ENCODE measurements at regions not wholly inside any gene's neighbourhood (a gene's known extent, or its start where the extent isn't known, plus 50 kb on each side); places are given as distances from the start of the nearest gene placed in this dataset.

DNA sequence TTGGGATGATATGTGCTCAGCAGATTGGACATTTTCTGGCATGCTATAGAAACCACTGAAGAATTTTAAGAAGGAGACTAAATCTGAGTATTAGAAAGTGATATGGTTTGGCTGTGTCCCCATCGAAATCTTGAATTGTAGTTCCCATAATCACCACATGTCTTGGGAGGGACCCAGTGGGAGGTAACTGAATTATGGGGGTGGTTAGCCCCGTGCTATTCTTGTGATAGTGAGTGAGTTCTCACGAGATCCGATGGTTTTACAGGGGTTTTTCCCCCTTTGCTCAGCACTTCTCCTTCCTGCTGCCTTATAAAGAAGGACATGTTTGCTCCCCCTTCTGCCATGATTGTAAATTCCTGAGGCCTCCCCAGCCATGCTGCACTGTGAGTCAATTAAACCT, 535.9 kb upstream of the VRK2 start:
- DNase-seq, result no peak
- ChIA-PET CTCF (interaction anchor here (0.6 kb wide), 1 partner anchor 9 kb away, joined by 6 read pairs; no protein-coding TSS in a partner anchor), POLR2A (ENCODE audit: unreplicated experiment) (no interaction called here)
- 0 out of 2 replicates have a peak, but pooled peaks cover 3% of the 10 kb centered on the region for H3K9me3 ChIP-seq (ENCODE audit: insufficient read depth, low read depth)
- intact Hi-C loops (cut with micrococcal nuclease; ENCODE audit: unreplicated experiment), result loop anchor here (10.0 kb wide), 1 partner anchor 1796 kb away; no protein-coding TSS in a partner anchor
- no peaks in the 10 kb centered on the region for H4K20me1 ChIP-seq (ENCODE audit: insufficient read depth)
- H3K79me2 ChIP-seq (ENCODE audit: low read depth), result no peaks in the 10 kb centered on the region
- no peaks in the 10 kb centered on the region for H3K27me3 ChIP-seq (ENCODE audit: insufficient read depth, low read depth)
- TF ChIP-seq EZH2 (IDR thresholded peaks at IDR 0.05; ENCODE audit: low read depth), result no peak
- TF ChIP-seq, protein P1, sequence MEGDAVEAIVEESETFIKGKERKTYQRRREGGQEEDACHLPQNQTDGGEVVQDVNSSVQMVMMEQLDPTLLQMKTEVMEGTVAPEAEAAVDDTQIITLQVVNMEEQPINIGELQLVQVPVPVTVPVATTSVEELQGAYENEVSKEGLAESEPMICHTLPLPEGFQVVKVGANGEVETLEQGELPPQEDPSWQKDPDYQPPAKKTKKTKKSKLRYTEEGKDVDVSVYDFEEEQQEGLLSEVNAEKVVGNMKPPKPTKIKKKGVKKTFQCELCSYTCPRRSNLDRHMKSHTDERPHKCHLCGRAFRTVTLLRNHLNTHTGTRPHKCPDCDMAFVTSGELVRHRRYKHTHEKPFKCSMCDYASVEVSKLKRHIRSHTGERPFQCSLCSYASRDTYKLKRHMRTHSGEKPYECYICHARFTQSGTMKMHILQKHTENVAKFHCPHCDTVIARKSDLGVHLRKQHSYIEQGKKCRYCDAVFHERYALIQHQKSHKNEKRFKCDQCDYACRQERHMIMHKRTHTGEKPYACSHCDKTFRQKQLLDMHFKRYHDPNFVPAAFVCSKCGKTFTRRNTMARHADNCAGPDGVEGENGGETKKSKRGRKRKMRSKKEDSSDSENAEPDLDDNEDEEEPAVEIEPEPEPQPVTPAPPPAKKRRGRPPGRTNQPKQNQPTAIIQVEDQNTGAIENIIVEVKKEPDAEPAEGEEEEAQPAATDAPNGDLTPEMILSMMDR (conservative IDR thresholded peaks at IDR 0.05), result peak; percentile 22; the same call in 1 of the 2 replicates
- no peak overlapping the region for H2AFZ ChIP-seq
- H3K4me3 ChIP-seq, result no peak overlapping the region
- no peak overlapping the region for H3K27ac ChIP-seq
- no peaks in the 10 kb centered on the region for H3K4me1 ChIP-seq (replicated peaks; ENCODE audit: insufficient read depth)
- H3K9me2 ChIP-seq (ENCODE audit: insufficient read depth), result no peaks in the 10 kb centered on the region
- no peaks in the 10 kb centered on the region for H3F3A ChIP-seq (ENCODE audit: insufficient read depth, low read depth)
- no TSS peak for BruUV-seq (replicated peaks)
- no peaks in the 10 kb centered on the region for H3K36me3 ChIP-seq (ENCODE audit: low read depth)
- no peak overlapping the region for H3K4me2 ChIP-seq

DNA sequence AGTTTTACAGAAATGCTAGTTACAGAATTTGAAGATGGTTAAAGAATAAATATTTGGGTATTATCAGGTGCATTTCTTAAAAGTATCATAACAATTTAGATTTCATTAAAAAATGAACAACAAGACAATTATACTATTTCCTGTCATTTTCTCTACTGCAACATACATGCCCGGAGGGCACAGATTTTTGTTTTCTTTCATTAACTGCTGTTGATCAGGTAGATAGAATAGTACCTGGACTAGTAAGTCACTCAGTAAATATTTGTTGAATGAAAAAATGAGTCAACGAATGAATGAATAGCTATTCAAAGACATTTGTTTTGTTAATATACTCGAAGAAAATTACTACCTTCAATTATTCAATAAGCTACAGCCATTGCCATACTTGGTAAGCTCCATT, 531.2 kb upstream of the VRK2 start:
- H3K9me3 ChIP-seq (ENCODE audit: insufficient read depth, low read depth), result 0 out of 2 replicates have a peak, but pooled peaks cover 3% of the 10 kb centered on the region
- POLR2A ChIA-PET (ENCODE audit: unreplicated experiment), result no interaction called here
- H2AFZ ChIP-seq, result no peak overlapping the region
- no peak overlapping the region for H3K4me3 ChIP-seq
- no peaks in the 10 kb centered on the region for H3K79me2 ChIP-seq (ENCODE audit: low read depth)
- no peaks in the 10 kb centered on the region for H3K4me1 ChIP-seq (replicated peaks; ENCODE audit: insufficient read depth)
- H3K4me2 ChIP-seq, result no peak overlapping the region
- no peaks in the 10 kb centered on the region for H3F3A ChIP-seq (ENCODE audit: insufficient read depth, low read depth)
- no peak for DNase-seq
- H4K20me1 ChIP-seq (ENCODE audit: insufficient read depth), result no peaks in the 10 kb centered on the region
- CTCF ChIA-PET, result no interaction called here
- no peak for TF ChIP-seq EZH2 (IDR thresholded peaks at IDR 0.05; ENCODE audit: low read depth)
- TF ChIP-seq, protein P1 (conservative IDR thresholded peaks at IDR 0.05), result no peak
- no peaks in the 10 kb centered on the region for H3K27me3 ChIP-seq (ENCODE audit: insufficient read depth, low read depth)
- H3K27ac ChIP-seq, result no peak overlapping the region
- intact Hi-C loops (cut with micrococcal nuclease; ENCODE audit: unreplicated experiment), result loop anchor here (5.0 to 10.0 kb wide), 2 partner anchors 1333 to 1801 kb away; partner anchors contain the start of gene CCDC85A
- no peaks in the 10 kb centered on the region for H3K36me3 ChIP-seq (ENCODE audit: low read depth)
- no TSS peak for BruUV-seq (replicated peaks)
- H3K9me2 ChIP-seq (ENCODE audit: insufficient read depth), result no peaks in the 10 kb centered on the region

DNA sequence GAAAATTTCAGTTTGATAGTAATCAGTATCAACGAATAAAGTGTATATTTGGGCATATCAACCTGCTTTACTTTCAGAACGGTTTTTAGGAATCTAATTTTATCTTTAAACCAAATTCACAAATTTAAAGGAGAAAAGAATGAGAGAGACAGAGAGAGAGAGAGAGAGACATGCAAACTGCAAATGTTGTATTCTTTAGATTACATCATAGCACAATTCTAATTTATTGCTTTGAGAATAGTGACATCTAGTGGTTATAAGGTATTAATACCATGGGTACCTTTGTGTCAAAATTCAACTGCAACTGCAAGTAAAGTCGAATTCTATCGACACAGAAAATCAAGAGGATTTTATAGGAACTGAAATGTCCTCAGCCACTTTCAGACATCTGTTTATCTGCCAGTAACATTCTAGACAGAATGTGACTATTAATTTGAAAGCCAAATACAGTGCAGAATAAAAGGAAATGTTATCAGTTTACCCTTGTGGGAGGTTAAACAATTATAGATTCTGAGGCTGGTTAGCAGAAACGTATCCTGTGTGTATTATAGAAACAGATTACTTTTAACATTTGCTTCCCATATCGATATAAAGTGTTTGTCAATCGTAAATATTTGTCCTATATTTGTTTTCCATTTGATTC, 529.8 kb upstream of the VRK2 start:
- Histone ChIP-seq H3K27ac (no peak overlapping the region), H3K9me3 (ENCODE audit: insufficient read depth, low read depth) (0 out of 2 replicates have a peak, but pooled peaks cover 3% of the 10 kb centered on the region), H3K27me3 (ENCODE audit: insufficient read depth, low read depth) (no peaks in the 10 kb centered on the region), H3K4me2 (no peak overlapping the region), H3K4me1 (replicated peaks; ENCODE audit: insufficient read depth) (no peaks in the 10 kb centered on the region), H3K36me3 (ENCODE audit: low read depth) (no peaks in the 10 kb centered on the region), H3K9me2 (ENCODE audit: insufficient read depth) (no peaks in the 10 kb centered on the region), H3K79me2 (ENCODE audit: low read depth) (no peaks in the 10 kb centered on the region), H4K20me1 (ENCODE audit: insufficient read depth) (no peaks in the 10 kb centered on the region), H3F3A (ENCODE audit: insufficient read depth, low read depth) (no peaks in the 10 kb centered on the region), H2AFZ (no peak overlapping the region), H3K4me3 (no peak overlapping the region)
- BruUV-seq (replicated peaks), result no TSS peak
- intact Hi-C loops (cut with micrococcal nuclease; ENCODE audit: unreplicated experiment), result loop anchor here (5.0 to 10.0 kb wide), 2 partner anchors 1335 to 1802 kb away; partner anchors contain the start of gene CCDC85A
- ChIA-PET POLR2A (ENCODE audit: unreplicated experiment) (no interaction called here), CTCF (no interaction called here)
- DNase-seq, result peak in 1 of 2 experiments; percentile 51
- TF ChIP-seq, protein P1 (conservative IDR thresholded peaks at IDR 0.05), result peak; percentile 86
- no peak for TF ChIP-seq EZH2 (IDR thresholded peaks at IDR 0.05; ENCODE audit: low read depth)

Data from PC-9 (cell line).